ENCODE measurements at regions not wholly inside any gene's neighbourhood (a gene's known extent, or its start where the extent isn't known, plus 50 kb on each side); places are given as distances from the start of the nearest gene placed in this dataset.

DNA sequence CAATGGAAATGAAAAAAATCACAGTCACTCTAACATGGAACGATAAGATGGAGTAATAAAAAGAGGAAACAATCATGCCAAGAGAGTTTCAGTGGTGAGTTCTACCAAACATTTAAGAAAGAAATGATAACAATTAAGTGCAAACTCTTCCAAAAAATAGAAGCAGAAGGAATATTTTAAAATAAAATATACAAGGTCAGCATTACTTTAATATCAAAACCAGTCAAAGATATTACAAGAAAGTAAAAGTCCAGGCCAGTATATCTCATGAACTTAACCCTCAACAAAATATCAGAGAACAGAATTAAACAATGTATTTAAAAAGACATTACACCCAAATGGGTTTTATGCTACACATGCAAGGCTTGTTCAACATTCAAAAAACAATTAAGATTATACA lies 829.4 kb downstream of the TRIB2 start:
- no peak for DNase-seq

DNA sequence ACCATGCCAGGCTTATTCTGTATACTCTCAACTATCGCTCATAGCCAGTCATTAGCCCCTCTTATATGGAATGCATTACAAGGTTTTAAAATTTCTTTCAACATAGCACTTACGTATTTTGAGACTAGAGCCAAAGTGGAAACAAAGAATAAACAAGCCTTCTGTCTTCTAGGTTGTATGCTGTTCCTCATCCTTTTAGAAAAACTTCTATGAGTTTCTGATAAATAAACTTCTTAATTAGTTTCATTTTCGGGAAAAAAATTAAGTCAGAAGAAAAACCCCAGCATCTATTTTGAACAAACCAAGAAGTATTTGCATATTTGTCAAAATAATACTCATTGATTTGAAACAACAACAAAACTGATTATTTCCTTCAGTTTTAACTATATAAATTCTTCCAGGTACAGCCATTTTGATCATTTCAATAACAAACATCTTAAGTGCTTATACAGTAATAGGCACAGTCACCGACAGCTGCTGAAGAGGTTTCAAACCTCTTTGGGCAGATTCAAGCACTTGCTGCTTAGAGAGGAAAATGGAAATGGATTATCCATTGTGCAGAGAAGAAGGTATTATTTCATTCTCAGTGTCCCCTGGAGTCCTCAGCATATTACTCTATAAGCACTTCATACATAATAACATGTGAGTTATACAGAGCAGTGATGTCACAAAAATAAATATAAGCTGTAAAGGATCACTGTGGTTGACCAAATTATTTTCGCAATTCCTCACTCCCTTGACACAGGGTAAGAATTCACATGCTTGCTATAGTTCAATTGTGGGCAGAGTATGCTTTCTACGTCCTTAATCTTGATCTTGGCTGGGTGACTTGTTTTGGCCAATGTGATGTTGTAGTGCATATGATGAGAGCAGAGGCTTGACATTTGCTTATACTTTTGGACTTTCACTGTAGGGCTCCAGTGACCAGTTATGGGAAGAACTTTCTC lies 833.8 kb downstream of the TRIB2 start:
- DNase-seq = no peak

DNA sequence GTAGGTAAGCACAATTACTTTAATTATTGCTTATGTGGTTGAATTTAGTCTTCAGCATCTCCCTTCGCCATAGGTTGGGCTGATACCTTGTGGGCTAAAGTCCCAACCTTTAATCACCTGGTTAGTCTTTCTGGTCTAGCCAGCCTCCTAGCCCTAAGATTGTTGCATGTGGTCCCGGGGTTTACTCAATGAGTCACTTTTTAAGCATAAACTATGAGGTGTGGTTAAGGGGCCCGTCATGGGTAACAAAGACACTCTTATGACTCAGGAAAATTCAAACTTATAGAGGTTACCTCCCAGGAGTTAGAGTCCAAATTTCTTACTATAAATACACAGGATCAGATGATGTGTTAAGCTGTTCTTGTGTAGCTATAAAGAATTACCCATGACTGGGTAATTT lies 841.6 kb downstream of the TRIB2 start:
- no peak for DNase-seq

DNA sequence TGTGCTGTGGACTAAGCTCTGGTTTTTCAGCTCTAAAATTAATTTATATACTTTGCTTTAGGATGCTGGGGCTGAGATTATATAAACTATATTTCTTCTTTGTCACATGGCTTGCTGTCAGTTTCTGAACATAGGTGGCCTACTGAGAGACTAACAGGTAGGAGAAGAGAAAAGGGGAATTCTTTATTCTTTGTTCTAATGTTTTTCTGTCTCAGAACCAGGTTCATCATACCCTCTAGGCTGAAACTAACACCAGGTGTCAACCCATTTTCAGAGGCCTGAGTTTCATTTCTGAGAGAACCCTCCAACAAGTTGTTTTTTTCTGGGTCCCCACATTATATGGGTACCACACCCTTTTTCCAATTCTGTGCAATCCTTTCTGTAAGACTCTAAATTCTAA lies 843.6 kb downstream of the TRIB2 start:
- no peak for DNase-seq

DNA sequence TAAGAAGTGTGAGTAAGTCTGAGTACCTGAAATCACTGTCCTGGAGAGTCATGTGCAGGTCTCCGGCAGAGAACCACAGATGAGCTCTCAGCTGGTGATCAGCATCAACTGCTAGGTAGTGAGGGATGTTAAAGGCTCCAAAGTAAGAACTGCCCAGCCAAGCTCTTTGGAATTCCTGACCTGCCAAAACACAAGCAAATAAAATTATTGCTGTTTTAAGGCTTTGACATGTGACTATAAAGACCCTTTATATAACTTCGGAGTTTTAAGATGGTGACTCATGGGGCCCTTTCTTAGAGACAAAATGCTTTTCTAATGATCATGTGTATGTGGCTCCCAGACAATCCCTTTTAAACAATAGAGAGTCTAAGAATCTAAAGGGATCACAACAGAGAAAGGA lies 855.7 kb downstream of the TRIB2 start:
- no peak for DNase-seq

DNA sequence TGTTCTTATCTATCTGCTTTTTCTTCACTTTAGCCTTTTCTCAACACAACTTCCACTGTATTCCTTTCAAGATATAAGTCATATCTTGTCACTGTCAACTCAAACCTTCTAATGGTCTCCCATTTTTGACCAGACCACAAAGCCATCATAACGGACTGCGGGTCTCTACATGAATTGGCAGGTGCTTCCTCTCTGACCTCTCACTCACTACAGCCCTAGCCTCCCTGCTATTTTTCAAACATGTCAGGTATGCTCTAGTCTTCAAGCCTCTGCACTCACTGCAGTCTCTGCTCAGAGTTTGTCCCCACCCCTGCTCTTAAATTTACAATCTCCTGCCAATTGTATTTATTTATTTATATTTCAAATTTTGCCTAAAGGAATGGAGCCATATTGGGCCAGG lies 858.1 kb downstream of the TRIB2 start:
- DNase-seq = no peak

DNA sequence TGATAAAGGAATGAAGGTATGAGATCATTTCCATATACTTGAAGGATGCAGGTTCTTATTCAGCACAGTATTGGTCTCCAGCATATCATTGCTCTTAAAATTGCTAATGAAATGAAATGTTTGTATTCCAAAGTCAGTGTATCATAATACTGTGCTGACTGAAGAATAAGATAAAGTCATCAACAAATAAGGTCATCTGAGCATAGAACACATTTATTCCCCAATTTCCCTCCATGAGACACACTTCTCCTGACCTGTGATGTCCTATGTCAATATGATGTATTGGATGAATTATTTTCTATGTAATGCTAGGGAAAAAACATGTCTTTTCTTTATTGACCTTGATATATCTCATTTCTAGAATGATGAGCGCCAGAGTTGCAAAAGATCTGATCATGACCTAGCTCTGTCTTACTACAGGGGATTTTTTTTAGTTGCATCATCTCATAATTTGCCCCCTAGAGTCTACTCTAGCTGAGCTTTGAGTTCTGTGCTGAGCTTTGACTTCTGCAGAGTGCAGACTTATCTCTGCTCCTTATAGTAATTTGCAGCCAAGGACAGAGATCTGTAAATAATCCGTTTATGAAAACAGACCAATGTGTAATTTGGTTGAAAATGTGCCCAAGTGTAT lies 859.8 kb downstream of the TRIB2 start:
- no peak for DNase-seq

DNA sequence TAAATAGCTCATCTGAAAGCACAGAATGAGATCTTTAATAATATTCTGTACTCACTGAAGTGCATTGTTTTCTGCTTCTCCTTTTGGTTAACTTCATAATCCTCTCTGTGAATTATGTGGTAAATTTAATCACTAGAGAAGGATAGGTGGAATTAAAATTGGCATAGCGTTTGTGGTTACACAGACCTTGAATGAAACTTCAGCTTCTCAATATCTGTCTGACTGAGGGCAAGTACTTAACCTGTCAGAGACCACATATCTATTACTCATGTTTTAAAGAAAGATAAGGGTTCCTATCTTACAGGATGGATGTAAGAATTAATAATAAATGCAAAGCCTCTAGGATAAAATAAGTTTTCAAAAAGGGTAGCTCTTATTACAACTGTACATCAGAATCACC lies 861.8 kb downstream of the TRIB2 start:
- DNase-seq = no peak

DNA sequence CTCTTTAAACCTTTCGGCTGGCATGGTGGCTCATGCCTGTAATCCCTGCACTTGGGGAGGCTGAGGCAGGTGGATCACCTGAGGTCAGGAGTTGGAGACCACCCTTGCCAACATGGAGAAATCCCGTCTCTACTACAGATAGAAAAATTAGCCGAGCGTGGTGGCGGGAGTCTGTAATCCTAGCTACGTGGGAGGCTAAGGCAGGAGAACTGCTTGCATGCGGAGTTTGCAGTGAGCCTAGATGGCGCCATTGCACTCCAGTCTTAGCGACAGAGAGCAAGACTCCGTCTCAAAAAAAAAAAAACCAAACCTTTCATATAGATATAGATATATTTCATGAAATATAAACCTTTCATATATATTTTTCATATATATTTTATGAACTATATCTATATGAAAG lies 864.7 kb downstream of the TRIB2 start:
- DNase-seq = no peak

DNA sequence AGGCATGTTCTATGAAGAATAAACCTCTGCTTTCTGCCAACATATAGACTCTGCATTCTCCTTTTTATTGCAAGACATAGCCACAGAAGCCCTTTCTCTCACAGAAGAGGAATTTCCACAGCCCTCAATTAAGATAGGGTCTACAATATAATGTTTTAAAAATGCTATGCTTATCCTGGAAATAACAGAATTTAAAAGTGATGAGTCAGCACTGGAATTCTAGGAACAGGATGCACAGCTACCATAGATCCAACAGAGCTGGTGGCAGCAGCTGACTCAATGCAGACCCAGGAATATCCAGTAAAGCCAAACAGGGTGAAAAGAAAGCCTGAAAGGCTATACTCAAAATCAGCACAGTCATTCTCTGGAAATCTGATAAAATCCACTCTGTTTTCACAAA lies 866.9 kb downstream of the TRIB2 start:
- DNase-seq = no peak

DNA sequence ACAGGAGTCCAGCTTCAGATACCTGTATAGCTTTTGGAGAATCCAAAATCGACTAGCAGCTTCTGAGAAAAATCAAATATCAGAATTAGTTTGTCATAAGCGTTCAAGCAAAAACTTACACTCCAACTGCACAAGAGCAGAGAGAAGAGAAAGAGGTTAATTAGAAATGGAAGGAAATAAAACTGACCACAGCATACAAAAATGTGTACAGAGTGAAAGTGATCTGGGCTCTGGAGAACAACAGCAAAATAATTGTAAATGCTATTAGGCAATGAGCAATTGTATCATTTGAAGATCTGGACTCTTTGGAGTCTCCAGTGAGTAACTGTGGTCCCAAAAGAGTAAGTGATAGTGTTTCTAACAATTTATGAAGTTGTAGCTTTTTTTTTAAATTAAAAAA lies 867.3 kb downstream of the TRIB2 start:
- no peak for DNase-seq

DNA sequence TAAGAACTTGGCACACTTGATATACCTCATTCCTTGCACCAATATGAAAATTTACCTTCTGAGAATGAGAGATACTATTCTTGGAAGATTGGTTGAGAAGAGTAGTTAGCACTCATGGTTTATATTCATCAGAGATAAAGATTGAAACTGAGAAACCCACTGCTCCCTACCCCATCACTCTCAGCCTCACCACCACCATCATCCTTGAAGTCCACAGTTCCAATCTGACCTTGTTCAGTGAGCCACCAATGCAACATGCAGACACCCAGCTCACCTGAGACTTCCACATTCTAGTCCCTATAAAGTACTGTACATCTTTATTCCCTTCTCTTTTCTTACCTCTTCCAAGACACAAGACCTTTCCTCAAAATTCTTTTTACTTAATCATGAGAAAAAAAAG lies 869.0 kb downstream of the TRIB2 start:
- no peak for DNase-seq

DNA sequence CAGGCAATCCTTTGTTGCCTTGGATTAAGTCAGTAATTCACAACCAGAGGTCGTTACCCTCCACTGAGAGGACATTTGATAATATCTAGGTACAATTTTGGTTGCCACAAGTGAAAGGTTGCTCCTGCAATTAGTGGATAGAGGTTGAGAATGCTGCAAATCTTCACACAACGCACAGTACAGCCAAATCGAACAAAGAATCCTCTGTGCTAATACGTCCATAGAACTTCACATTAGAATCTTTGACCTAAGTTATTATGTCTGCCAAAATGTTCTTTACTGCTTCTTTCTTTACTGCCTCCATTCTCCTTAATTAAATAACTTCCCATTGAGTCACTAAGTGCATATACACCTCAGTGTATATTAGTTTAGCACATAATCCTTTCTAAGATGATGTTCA lies 879.5 kb downstream of the TRIB2 start:
- no peak for DNase-seq

DNA sequence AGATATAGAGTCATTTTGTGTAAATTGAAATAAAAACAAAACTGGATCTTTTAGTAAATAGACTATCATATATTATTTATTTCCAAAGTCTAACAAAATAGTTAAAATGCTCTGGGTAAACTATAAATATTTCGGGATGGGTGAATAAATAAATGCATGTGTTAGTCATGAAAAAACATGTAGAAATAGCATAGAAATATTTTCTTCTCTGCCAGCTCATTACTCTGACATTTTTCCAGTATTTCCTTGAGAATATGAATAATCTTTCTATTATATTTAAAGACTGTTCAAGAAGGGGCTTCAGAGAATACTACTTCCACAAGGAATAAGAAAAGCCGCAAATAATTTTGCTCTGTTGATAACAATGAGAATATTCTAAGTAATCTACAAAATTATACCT lies 880.4 kb downstream of the TRIB2 start:
- no peak for DNase-seq

DNA sequence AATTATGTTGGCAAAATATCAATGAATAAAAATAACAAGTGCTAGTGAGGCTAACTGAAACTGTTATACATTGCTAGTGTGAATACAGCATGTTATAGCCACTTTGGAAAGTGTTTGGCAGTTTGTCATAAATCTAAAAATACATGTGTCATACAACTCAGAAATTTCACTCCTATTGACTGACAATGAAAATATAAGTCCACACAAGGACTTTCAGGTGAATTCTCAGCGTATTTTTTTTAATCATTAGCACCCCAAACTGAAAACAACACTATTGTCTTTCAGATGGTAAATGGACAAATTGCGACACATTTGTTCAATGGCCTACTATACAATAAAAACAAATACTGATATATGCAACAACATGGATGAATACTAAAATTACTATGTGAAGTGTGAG lies 884.8 kb downstream of the TRIB2 start:
- DNase-seq = no peak

DNA sequence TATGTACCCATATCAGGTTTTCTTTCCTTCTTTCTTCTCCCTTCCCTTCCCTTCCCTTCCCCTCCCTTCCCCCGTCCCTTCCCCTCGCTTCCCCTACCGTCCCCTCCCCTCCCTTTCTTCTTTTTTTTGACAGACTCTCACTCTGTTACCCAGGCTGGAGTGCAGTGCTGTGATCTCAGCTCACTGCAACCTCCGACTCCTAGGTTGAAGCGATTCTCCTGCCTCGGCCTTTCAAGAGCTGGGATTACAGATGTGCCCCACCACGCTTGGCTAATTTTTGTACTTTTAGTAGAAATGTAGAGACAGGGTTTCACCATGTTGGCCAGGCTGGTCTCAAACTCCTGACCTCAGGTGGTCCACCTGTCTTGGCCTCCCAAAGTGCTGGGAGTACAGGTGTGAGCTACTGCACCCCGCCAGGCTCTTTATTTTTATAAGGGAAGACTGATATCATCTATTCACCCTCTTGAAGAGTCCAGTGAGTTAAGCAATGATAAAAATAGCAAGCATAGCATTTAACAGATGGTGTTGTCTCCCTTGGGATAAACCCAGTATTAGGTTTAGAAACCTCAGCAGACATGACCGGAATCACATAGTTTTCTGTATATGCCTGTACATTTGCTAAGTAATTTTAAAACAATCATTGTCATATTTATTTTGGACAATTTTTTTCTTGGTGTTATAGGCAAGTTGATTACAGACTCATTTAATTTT lies 888.4 kb downstream of the TRIB2 start:
- no peak for DNase-seq

DNA sequence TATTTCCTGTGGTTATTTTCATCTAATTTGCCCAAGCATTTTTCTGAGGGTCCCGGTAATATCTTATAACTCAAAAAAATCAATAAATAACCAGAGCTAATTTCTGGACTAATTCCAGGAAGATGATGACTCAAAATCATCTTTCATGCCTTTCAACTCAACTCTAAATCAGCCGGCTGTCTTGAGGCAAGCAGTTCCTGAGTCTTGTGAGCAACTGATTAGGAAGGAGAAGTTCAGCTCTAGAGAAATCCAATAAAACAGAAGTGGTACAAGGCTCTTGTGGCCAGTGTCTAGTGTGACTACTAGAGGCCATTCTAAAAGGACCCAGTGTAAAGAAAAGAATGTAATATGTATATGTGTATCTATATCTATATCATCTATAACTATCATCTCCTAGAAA lies 890.4 kb downstream of the TRIB2 start:
- no peak for DNase-seq

DNA sequence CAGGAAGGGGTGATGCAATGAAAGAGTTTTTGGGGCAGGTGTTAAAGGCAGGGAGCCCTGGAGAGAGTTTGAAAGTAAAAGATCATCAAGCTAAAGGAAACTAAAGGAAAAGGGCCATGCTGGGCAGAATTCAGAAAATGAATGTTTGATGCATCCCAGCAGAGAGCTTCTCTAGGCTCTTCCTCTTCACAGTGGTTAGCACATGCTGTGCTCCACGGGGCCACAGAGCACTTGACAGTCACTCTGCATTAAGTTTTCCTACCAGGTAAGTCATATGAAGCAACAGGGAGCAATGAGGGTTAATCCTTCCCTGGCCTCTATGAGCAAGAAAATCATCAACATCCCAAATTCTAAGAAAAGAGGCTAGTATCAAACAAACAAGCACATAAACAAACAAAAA lies 895.2 kb downstream of the TRIB2 start:
- DNase-seq = no peak

DNA sequence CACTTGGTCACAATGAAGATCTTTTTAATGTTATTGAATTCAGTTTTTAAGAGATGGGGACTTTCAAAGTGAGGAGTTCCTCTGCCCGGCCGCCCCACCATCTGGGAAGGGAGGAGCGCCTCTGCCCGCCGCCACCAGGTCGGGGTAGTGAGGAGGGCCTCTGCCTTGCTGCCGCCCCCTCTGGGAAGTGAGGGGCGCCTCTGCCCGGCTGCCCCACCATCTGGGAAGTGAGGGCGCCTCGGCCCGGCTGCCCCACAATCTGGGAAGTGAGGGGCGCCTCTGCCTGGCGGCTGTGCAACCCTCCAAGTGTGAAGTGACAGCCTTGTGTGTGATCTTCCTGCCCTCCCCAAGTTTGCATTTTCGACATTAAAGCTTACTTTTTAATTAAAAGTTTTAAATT lies 899.3 kb downstream of the TRIB2 start:
- no peak for DNase-seq

DNA sequence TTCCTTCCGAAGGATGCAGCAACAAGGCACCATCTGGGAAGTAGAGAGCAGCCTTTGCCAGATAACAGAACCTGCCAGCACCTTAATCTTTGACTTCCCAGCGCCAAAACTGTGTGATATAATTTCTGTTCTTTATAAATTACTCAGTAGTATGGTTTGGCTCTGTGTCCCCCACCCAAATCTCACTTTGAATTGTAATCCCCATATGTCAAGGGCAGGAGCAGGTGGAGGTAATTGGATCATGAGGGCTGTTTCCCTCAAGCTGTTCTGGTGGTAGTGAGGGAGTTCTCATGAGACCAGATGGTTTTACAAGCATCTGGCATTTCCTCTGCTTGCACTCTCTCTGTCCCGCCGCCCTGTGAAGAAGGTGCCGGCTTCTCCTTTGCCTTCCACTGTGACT lies 899.9 kb downstream of the TRIB2 start:
- no peak for DNase-seq

DNA sequence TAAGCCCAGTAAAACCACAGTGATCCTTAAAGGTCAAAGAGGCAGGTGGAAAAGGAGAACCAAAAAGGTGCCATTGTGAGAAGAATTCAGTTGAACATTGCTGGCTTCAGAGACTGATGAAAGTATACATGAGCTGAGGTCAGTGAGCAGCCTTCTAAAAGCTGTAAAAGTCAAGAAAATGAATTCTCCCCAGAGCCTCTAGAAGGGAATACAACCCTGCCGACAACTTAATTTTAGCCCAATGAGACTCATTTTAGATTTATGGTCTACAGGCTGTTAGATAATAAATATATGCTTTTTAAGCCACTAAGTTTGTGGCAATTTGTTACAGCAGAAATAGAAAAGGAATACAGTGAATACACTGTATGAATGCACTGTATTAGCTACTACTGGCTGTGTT lies 911.4 kb downstream of the TRIB2 start:
- no peak for DNase-seq

DNA sequence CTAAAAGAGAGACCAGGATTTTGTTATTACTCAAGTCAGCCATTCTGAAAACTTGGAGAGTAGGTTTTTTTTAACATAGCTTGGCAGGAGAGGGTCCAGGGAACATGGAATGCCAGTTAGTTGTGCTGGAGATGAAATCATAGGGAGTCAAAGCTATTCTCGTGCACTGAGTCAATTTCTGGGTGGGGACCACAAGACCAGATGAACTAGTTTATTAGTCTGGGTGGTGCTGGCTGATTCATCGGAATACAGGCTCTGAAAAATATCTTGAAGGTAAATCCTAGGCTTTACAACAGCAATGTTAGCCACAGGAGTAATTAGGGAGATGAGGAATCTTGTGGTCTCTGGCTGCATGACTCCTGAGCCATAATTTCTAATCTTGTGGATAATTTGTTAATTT lies 921.4 kb downstream of the TRIB2 start:
- DNase-seq = no peak

DNA sequence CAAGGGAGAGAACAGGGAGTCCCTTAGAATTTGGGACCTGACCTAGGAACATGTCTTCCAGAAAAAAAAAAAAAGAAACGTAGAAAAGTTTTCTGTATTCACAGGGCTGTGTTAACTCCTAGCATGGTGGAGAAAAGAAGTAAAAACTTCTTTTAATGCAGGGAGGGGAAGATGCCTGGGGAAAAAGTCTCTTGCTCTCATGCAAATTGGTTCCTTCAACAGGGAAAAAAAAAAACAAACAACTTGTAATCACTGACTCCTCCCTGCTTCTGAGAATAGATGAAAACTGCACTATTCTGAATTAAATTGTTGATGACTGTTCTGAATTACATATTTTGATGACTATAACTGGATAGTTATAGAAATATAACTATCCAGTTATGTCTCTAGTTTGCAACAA lies 933.2 kb downstream of the TRIB2 start:
- no peak for DNase-seq

DNA sequence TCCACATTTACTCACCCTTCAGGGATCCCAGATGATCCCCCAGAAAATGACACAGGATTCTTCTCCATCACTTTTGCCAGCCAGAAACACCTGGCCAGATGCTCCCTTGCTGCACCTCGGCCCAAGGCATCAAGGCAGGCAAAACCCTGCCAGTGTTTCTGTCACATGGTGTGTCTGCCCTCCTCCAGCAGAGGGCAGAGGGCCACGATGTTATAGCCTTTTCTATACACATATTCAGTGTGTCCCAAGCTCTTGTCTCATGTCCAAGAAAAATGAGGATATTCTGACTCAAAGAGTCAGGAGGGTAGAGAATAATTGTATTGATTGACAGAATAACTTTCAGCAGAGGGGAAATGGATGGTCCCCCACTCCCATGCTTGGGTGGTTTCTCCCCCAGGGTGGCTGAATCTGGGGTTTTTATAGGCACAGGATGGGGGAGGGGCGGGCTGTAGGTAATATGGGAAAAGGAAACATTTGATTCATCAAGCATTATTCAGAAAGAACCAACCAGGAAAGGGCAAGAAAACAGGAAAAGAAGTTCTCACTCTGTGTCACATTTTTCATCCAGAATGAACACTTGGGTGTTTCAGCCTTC lies 933.9 kb downstream of the TRIB2 start:
- DNase-seq = no peak
